B cell (primary cell): ENCODE measurements at regions not wholly inside any gene's neighbourhood (a gene's known extent, or its start where the extent isn't known, plus 50 kb on each side); places are given as distances from the start of the nearest gene placed in this dataset.

Experiments
- ATAC-seq: fragments of 200-7000 bp; cut with Tn5 transposase; one replicate; pipeline ENCODE4 v1.10.0; 2021; ENCODE audit warnings: low read depth, mild to moderate bottlenecking, moderate number of reproducible peaks, moderate library complexity
- CTCF ChIA-PET: fragments of 350-600 bp; sonication (Branson Sonifier 250); formaldehyde crosslinking; loops from one replicate; lab custom pipeline; 2021; ENCODE audit warnings: antibody characterized with exemption, inconsistent platforms; lab: Charles Lee
- POLR2A ChIA-PET: fragments of 350-600 bp; sonication (Branson Sonifier 250); formaldehyde crosslinking; loops from one replicate; lab custom pipeline; 2021; ENCODE audit warnings: antibody characterized with exemption; lab: Charles Lee
- DNase-seq: peaks from one replicate; pipeline ENCODE4 v3.0.0; 2013
- H2AFZ ChIP-seq: 2 replicates; pipeline ENCODE4 v1.6.1; 2012; ENCODE audit warnings: mild to moderate bottlenecking, low read depth, low read length; ENCODE audit not compliant: insufficient read depth, poor library complexity, severe bottlenecking
- H3K27ac ChIP-seq, 2 donors: 1 replicate in 1 of 2; 2 replicates in 1 of 2; pipeline ENCODE4 v1.5.1; 2012 to 2013; ENCODE audit warnings: low read length in 2 of 2, mild to moderate bottlenecking in 2 of 2, moderate library complexity in 1 of 2
- H3K27me3 ChIP-seq, 4 experiments: fragments of 200-600 bp in 1 of 4; sonication (generic) in 1 of 4; replicated peaks in 1 of 4; 1 replicate in 2 of 4; 2 replicates in 2 of 4; pipeline versions ENCODE4 v1.6.1 to v1.7.0; 2013 to 2016; ENCODE audit warnings: low read length in 3 of 4, mild to moderate bottlenecking in 2 of 4, mixed read lengths in 1 of 4, moderate library complexity in 1 of 4; ENCODE audit not compliant: insufficient read depth in 4 of 4, control insufficient read depth in 3 of 4; ENCODE audit errors: control extremely low read depth in 1 of 4
- H3K36me3 ChIP-seq, 2 experiments: replicated peaks in 1 of 2; 1 replicate in 1 of 2; 2 replicates in 1 of 2; pipeline versions ENCODE4 v1.6.1 to v1.7.1; 2013; ENCODE audit warnings: low read length in 1 of 2; ENCODE audit not compliant: insufficient read depth in 2 of 2, control insufficient read depth in 1 of 2; ENCODE audit errors: control extremely low read depth in 1 of 2, extremely low read depth in 1 of 2
- H3K4me1 ChIP-seq, 2 donors: fragments of 200-600 bp in 1 of 2; sonication (generic) in 1 of 2; 1 replicate in 1 of 2; 2 replicates in 1 of 2; pipeline versions ENCODE4 v1.5.1 to v1.6.1; 2013 to 2017; ENCODE audit warnings: low read length in 2 of 2; ENCODE audit not compliant: control insufficient read depth in 2 of 2, insufficient read depth in 2 of 2
- H3K4me2 ChIP-seq: replicated peaks from 2 replicates; pipeline ENCODE3; 2012; ENCODE audit warnings: mild to moderate bottlenecking, low read depth, low read length; ENCODE audit not compliant: poor library complexity, severe bottlenecking
- H3K4me3 ChIP-seq, 5 experiments: fragments of 200-600 bp in 1 of 5; sonication (generic) in 1 of 5; 1 replicate in 3 of 5; 2 replicates in 2 of 5; pipeline versions ENCODE4 v1.5.1 to v1.7.0; 2011 to 2016; ENCODE audit warnings: low read length in 4 of 5, mild to moderate bottlenecking in 4 of 5, low read depth in 2 of 5, control low read depth in 1 of 5, moderate library complexity in 1 of 5; ENCODE audit not compliant: insufficient read depth in 1 of 5; ENCODE audit errors: control extremely low read depth in 1 of 5, extremely low read depth in 1 of 5
- H3K79me2 ChIP-seq: fragments of 200-600 bp; sonication (generic); one replicate; pipeline ENCODE4 v1.6.0; 2016; ENCODE audit warnings: low read length; ENCODE audit not compliant: control insufficient read depth, insufficient read depth
- H3K9ac ChIP-seq: fragments of 200-600 bp; sonication (generic); 2 replicates; pipeline ENCODE4 v1.6.1; 2017; ENCODE audit warnings: mild to moderate bottlenecking, low read length, moderate library complexity
- H3K9me3 ChIP-seq, 3 donors: one replicate each; pipeline versions ENCODE4 v1.6.1 to v1.7.1; 2013; ENCODE audit warnings: low read length in 2 of 3; ENCODE audit not compliant: control insufficient read depth in 2 of 3, insufficient read depth in 1 of 3; ENCODE audit errors: control extremely low read depth in 1 of 3
- H4K20me1 ChIP-seq: 2 replicates; pipeline ENCODE4 v1.6.0; 2012; ENCODE audit warnings: mild to moderate bottlenecking, low read length; ENCODE audit not compliant: insufficient read depth, control insufficient read depth, poor library complexity, severe bottlenecking
- H3K27ac Mint-ChIP-seq: one replicate; pipeline ENCODE4 v1.8.0; 2021; ENCODE audit warnings: mixed read lengths
- H3K27me3 Mint-ChIP-seq: one replicate; pipeline ENCODE4 v1.8.0; 2021; ENCODE audit warnings: mixed read lengths
- H3K4me1 Mint-ChIP-seq: one replicate; pipeline ENCODE4 v1.8.0; 2021; ENCODE audit warnings: mixed read lengths
- H3K4me3 Mint-ChIP-seq: one replicate; pipeline ENCODE4 v1.8.0; 2021; ENCODE audit warnings: mixed read lengths
- H3K9me3 Mint-ChIP-seq: one replicate; pipeline ENCODE4 v1.8.0; 2022; ENCODE audit warnings: mixed read lengths; ENCODE audit not compliant: insufficient read depth
- EZH2 ChIP-seq: IDR thresholded peaks from 2 replicates; pipeline ENCODE4 v1.6.1; 2012; ENCODE audit warnings: borderline replicate concordance, low read depth, mild to moderate bottlenecking, moderate library complexity, low read length; ENCODE audit not compliant: insufficient read depth, poor library complexity, severe bottlenecking
- WGBS: methylation state at CpG from one replicate; pipeline ENCODE4 v1.1.5; 2013; ENCODE audit warnings: missing lambda C conversion rate; ENCODE audit not compliant: insufficient coverage; 5-methylcytosine and 5-hydroxymethylcytosine counted together
- intact Hi-C: fragments of 100-400 bp; cut with micrococcal nuclease; formaldehyde crosslinking; loops from one replicate; pipeline ENCODE4 v1.10.0; 2022
- TF ChIP-seq, protein P1 (sequence below): fragments of 200-600 bp; IDR thresholded peaks from one replicate; pipeline ENCODE4 v1.8.0; 2022; ENCODE audit warnings: antibody characterized with exemption, mild to moderate bottlenecking

DNA sequence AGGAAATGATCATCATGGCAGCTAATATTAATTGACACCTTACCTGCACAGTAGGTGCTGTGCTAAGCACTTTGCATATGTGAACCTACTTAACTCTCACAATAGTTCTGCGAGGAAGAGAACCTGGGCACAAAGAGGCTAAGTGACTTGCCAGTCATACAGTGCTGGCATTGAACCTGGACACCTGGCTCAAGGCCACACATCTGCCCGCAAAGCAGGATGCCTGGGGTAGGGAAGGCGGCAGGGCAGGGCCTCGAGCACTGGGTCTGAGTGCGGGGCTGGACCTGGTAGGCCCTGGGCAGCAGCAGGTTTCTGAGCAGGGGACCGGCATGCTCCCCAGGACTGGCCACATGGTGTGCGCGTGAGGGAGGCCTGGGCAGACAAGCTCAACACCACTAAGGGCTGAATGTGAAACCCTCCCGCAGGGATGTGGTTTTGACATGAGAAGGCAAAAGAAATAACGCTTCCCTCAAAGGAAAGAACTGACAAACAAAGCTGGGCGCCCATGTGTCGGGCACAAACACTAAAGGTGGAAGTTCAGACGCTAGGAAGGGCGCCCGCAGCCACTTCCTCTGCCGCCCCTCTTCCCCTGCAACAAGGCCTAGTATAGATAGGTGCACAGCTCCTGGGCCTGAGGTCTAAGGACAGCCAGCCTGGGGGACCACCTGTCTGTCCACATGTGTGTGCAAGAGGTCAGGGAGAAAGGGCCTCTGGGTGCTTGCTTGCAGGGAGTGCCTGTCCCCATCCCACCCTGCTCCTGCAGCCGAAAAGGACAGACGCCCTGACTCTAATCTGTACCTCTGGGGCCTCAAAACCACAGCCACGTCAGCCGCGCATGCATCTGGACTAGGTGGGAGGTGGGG lies 92.5 kb downstream of the ZFP36L2 start:
- Histone ChIP-seq H2AFZ (peak overlapping the region; percentile 30), H3K27me3 (no peaks in the 10 kb centered on the region), H3K36me3 (no peaks in the 10 kb centered on the region), H3K4me3 (no peak overlapping the region), H3K27ac (peak overlapping the region; percentile 87 to 89), H3K9me3 (peaks cover 0 to 3% (median 0%) of the 10 kb centered on the region in 3 donors), H3K79me2 (peaks cover 7% of the 10 kb centered on the region), H3K4me1 (peaks cover 96% of the 10 kb centered on the region in 2 donors), H4K20me1 (no peaks in the 10 kb centered on the region), H3K4me2 (peak overlapping the region; percentile 62), H3K9ac (no peak overlapping the region)
- Mint-ChIP-seq H3K27ac (peak overlapping the region; percentile 93), H3K27me3 (no peaks in the 10 kb centered on the region), H3K4me3 (peak overlapping the region; percentile 77), H3K9me3 (no peaks in the 10 kb centered on the region), H3K4me1 (peaks cover 90% of the 10 kb centered on the region)
- ChIA-PET CTCF (interaction anchor here (0.6 to 15.3 kb wide), 15 partner anchors 15 to 351 kb away, joined by 3 to 650 read pairs (median 8); partner anchors contain the start of gene ZFP36L2), POLR2A (interaction anchor here (0.6 to 14.8 kb wide), 11 partner anchors 9 to 323 kb away, joined by 3 to 561 read pairs (median 6); partner anchors contain the start of gene ZFP36L2)
- peak; percentile 91 for DNase-seq
- intact Hi-C loops, result loop anchor here (1.0 kb wide), 3 partner anchors 25 to 185 kb away; no protein-coding TSS in a partner anchor
- TF ChIP-seq EZH2, result no peak
- TF ChIP-seq, protein P1, sequence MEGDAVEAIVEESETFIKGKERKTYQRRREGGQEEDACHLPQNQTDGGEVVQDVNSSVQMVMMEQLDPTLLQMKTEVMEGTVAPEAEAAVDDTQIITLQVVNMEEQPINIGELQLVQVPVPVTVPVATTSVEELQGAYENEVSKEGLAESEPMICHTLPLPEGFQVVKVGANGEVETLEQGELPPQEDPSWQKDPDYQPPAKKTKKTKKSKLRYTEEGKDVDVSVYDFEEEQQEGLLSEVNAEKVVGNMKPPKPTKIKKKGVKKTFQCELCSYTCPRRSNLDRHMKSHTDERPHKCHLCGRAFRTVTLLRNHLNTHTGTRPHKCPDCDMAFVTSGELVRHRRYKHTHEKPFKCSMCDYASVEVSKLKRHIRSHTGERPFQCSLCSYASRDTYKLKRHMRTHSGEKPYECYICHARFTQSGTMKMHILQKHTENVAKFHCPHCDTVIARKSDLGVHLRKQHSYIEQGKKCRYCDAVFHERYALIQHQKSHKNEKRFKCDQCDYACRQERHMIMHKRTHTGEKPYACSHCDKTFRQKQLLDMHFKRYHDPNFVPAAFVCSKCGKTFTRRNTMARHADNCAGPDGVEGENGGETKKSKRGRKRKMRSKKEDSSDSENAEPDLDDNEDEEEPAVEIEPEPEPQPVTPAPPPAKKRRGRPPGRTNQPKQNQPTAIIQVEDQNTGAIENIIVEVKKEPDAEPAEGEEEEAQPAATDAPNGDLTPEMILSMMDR, result no peak
- 6% methylated on average over 19 of the region's 21 CpGs for WGBS
- ATAC-seq, result peak; percentile 55

DNA sequence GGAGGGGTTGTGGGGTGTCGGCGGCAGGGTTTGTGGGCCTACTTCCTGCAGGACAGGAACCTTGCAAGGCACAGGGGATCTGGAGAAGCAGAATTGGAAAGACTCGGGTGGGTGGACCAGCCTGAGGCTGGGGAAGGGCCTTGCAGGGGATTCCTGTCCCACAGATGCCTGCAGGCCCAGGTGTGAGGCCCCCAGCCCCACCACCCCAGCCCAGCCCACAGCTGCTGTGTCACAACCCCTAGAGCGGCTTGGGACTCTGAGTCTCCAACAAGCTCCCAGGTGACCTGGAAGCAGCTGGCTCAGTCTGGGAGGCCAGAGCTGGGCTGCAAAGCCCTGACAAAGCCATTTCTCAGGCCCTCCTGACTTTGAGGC lies 93.1 kb downstream of the ZFP36L2 start:
- Histone ChIP-seq H3K4me3 (no peak overlapping the region), H2AFZ (no peak overlapping the region), H4K20me1 (no peaks in the 10 kb centered on the region), H3K27ac (peak overlapping the region; percentile 87 to 89), H3K4me1 (peaks cover 97 to 100% of the 10 kb centered on the region in 2 donors), H3K9ac (peak overlapping the region; percentile 8), H3K9me3 (peaks cover 0 to 3% (median 0%) of the 10 kb centered on the region in 3 donors), H3K36me3 (no peaks in the 10 kb centered on the region), H3K4me2 (peak overlapping the region; percentile 62), H3K27me3 (no peaks in the 10 kb centered on the region), H3K79me2 (peaks cover 6% of the 10 kb centered on the region)
- no peaks in the 10 kb centered on the region for H3K27me3 Mint-ChIP-seq
- no peaks in the 10 kb centered on the region for H3K9me3 Mint-ChIP-seq
- peaks cover 94% of the 10 kb centered on the region for H3K4me1 Mint-ChIP-seq
- no peak for ATAC-seq
- DNase-seq, result no peak
- peak overlapping the region; percentile 77 for H3K4me3 Mint-ChIP-seq
- WGBS, result 20% methylated on average over 2 of the region's 4 CpGs
- intact Hi-C loops, result no loop called here
- ChIA-PET POLR2A (interaction anchor here (0.6 to 14.8 kb wide), 12 partner anchors 8 to 323 kb away, joined by 3 to 561 read pairs (median 6); partner anchors contain the start of gene ZFP36L2), CTCF (interaction anchor here (0.6 to 15.3 kb wide), 18 partner anchors 16 to 352 kb away, joined by 3 to 650 read pairs (median 6); partner anchors contain the start of gene ZFP36L2)
- TF ChIP-seq, protein P1, result no peak
- no peak for TF ChIP-seq EZH2
- H3K27ac Mint-ChIP-seq, result peak overlapping the region; percentile 93
